ENCODE measurements at regions not wholly inside any gene's neighbourhood (a gene's known extent, or its start where the extent isn't known, plus 50 kb on each side); places are given as distances from the start of the nearest gene placed in this dataset.
"Not testable (repeated sequence)": the region's sequence is repeated elsewhere in the genome, so short reads cannot be mapped to it uniquely, and the experiment has no call there.

DNA sequence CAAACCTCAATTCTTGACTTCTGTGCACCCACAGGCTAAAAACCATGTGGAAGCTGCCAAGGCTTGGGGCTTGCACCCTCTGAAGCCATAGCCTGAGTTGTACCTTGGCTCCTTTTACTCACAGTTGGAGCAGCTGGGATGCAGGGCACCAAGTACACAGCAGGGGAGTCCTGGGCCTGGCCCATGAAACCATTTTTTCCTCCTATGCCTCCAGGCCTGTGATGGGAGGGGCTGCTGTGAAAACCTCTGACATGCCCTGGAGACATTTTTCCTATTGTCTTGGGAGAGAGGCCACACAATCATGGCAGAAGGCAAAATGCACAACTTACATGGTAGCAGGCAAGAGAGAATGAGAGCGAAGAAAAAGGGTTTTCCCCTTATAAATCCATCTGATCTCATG lies 568.6 kb downstream of the SMARCA1 start:
- not testable (repeated sequence) for H3K4me3 Mint-ChIP-seq; H3K27ac ChIP-seq (ENCODE audit: insufficient read depth, low read length, poor library complexity, severe bottlenecking); DNase-seq; H3K36me3 ChIP-seq (ENCODE audit: control insufficient read depth, insufficient read depth, low read length); H3K4me3 ChIP-seq (ENCODE audit: low read depth, low read length); H3K27me3 Mint-ChIP-seq; H3K9me3 ChIP-seq (ENCODE audit: control insufficient read depth in 2 of 2, low read length in 2 of 2); H3K4me1 ChIP-seq (ENCODE audit: control insufficient read depth, insufficient read depth, low read length, poor library complexity, severe bottlenecking); ATAC-seq (ENCODE audit: low read depth in 2 of 2); H3K36me3 Mint-ChIP-seq; H3K27ac Mint-ChIP-seq; H3K27me3 ChIP-seq (ENCODE audit: control insufficient read depth, insufficient read depth, low read length); H3K4me1 Mint-ChIP-seq
- H3K9me3 Mint-ChIP-seq: peaks cover 0 to 10% (median 5%) of the 10 kb centered on the region in 7 donors

DNA sequence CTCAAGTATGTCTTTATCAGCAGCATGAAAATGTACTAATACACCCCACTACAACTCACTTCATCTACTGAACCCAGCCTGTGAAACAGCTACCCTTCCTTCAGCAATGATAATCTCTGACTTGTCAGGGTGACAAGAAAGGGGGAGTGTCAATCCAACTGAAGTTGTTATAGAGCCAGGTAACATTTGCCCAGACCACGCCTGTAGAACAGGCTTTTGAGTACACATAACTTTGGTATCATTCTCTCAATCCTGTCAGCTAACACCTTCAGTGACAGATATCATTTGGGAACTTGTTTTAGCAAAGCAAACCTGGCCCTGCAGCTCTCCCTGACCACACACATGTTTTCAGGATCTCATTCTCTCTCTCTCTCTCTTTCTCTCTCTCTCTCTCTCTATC lies 592.2 kb downstream of the SMARCA1 start:
- Mint-ChIP-seq H3K9me3 (peaks cover 0 to 6% (median 5%) of the 10 kb centered on the region in 7 donors), H3K36me3 (no peaks in the 10 kb centered on the region), H3K27ac (no peak overlapping the region), H3K27me3 (no peaks in the 10 kb centered on the region), H3K4me1 (no peaks in the 10 kb centered on the region), H3K4me3 (peak overlapping the region in 1 of 4 donors; percentile 27)
- no peak overlapping the region for H3K27ac ChIP-seq (ENCODE audit: insufficient read depth, low read length, poor library complexity, severe bottlenecking)
- no peaks in the 10 kb centered on the region for H3K9me3 ChIP-seq (ENCODE audit: control insufficient read depth in 2 of 2, low read length in 2 of 2)
- no peaks in the 10 kb centered on the region for H3K4me1 ChIP-seq (ENCODE audit: control insufficient read depth, insufficient read depth, low read length, poor library complexity, severe bottlenecking)
- H3K4me3 ChIP-seq (ENCODE audit: low read depth, low read length): no peak overlapping the region
- ATAC-seq (ENCODE audit: low read depth in 2 of 2): no peak
- no peaks in the 10 kb centered on the region for H3K27me3 ChIP-seq (ENCODE audit: control insufficient read depth, insufficient read depth, low read length)
- no peaks in the 10 kb centered on the region for H3K36me3 ChIP-seq (ENCODE audit: control insufficient read depth, insufficient read depth, low read length)
- DNase-seq: no peak

DNA sequence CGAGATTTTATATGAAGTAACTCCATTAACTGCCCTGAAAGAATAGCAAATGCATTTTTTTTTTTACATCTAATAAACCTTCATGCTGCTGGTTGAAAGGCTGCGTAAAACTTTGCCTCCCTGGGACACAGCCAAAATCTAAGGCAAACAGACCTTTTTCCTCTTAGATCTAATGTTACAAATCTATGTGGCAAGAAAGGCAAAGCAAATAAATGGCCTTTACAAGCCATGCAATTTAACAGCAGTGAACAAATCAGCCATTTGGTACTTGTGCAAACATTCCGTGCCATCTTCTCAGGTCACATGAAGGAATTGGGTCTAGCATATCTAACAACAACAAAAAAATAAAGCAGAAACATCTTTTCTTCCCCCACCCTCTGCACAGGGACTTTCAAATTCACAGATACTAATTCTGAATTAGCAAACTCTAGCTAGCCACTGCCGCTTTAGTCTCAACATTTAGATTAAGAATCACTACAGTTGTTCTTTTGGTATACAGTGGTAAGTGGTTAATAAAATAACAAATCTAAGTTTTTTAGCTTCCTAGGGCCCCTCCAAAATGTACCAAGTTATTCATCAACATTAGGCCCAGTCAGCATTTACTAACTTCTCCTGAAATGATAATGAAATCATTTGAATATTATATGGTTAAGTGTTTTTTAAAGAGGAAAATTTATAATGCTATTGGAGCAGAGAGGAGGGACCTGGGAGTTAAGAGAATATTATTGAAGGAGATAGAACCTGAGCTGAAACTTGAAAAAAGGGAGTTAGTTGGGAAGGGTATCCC lies 593.8 kb downstream of the SMARCA1 start:
- no peaks in the 10 kb centered on the region for H3K27me3 ChIP-seq (ENCODE audit: control insufficient read depth, insufficient read depth, low read length)
- no peak overlapping the region for H3K4me3 Mint-ChIP-seq
- H3K27ac ChIP-seq (ENCODE audit: insufficient read depth, low read length, poor library complexity, severe bottlenecking): no peak overlapping the region
- no peaks in the 10 kb centered on the region for H3K9me3 ChIP-seq (ENCODE audit: control insufficient read depth in 2 of 2, low read length in 2 of 2)
- peaks cover 0 to 9% (median 5%) of the 10 kb centered on the region in 7 donors for H3K9me3 Mint-ChIP-seq
- no peak for ATAC-seq (ENCODE audit: low read depth in 2 of 2)
- H3K27me3 Mint-ChIP-seq: no peaks in the 10 kb centered on the region
- no peaks in the 10 kb centered on the region for H3K36me3 ChIP-seq (ENCODE audit: control insufficient read depth, insufficient read depth, low read length)
- no peak overlapping the region for H3K4me3 ChIP-seq (ENCODE audit: low read depth, low read length)
- no peak for DNase-seq
- no peaks in the 10 kb centered on the region for H3K4me1 ChIP-seq (ENCODE audit: control insufficient read depth, insufficient read depth, low read length, poor library complexity, severe bottlenecking)
- no peaks in the 10 kb centered on the region for H3K4me1 Mint-ChIP-seq
- no peaks in the 10 kb centered on the region for H3K36me3 Mint-ChIP-seq
- H3K27ac Mint-ChIP-seq: no peak overlapping the region

DNA sequence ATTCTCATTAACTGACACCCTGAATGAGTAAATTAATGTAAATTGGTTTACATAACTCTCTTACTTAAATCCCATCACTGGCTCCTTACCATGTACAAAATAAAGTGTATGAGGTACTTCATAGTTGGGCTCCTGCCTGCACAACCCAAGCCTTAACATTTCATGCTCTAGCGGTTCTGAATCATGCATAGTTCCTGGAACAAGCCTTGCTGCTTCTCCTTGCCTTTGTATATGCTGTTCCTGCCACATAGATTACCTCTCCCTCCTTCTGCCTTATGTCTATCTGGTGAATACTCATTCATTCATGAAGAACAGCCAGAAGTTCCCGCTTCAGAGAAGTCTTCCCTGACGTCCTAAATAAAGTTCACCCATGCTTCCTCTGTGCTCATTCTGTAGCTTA lies 594.7 kb downstream of the SMARCA1 start:
- Mint-ChIP-seq H3K27ac (no peak overlapping the region), H3K9me3 (peaks cover 0 to 9% (median 5%) of the 10 kb centered on the region in 7 donors), H3K36me3 (no peaks in the 10 kb centered on the region), H3K4me3 (no peak overlapping the region), H3K4me1 (no peaks in the 10 kb centered on the region), H3K27me3 (no peaks in the 10 kb centered on the region)
- H3K36me3 ChIP-seq (ENCODE audit: control insufficient read depth, insufficient read depth, low read length): no peaks in the 10 kb centered on the region
- DNase-seq: no peak
- no peak for ATAC-seq (ENCODE audit: low read depth in 2 of 2)
- H3K27ac ChIP-seq (ENCODE audit: insufficient read depth, low read length, poor library complexity, severe bottlenecking): no peak overlapping the region
- H3K27me3 ChIP-seq (ENCODE audit: control insufficient read depth, insufficient read depth, low read length): no peaks in the 10 kb centered on the region
- no peaks in the 10 kb centered on the region for H3K9me3 ChIP-seq (ENCODE audit: control insufficient read depth in 2 of 2, low read length in 2 of 2)
- no peak overlapping the region for H3K4me3 ChIP-seq (ENCODE audit: low read depth, low read length)
- H3K4me1 ChIP-seq (ENCODE audit: control insufficient read depth, insufficient read depth, low read length, poor library complexity, severe bottlenecking): no peaks in the 10 kb centered on the region

DNA sequence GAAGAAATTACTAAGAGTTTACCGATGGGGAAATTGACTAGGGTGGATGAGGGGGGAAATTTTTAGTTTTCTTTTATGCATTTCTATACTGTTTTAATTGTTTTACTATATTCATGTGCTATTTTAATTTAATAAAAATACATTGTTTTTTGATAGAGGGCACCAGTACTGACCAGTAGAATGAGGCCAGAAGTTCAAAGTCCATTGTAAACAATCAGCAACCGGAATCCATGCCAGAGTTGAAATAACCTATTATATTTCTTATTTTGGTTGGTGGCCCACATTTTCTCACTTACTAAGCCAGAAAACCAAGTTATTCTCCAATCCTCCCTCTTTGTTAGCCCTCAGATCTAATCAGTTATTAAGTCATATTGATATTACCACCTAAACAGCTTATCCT lies 595.9 kb downstream of the SMARCA1 start:
- Mint-ChIP-seq H3K27ac (no peak overlapping the region), H3K9me3 (peaks cover 0 to 9% (median 5%) of the 10 kb centered on the region in 7 donors)

DNA sequence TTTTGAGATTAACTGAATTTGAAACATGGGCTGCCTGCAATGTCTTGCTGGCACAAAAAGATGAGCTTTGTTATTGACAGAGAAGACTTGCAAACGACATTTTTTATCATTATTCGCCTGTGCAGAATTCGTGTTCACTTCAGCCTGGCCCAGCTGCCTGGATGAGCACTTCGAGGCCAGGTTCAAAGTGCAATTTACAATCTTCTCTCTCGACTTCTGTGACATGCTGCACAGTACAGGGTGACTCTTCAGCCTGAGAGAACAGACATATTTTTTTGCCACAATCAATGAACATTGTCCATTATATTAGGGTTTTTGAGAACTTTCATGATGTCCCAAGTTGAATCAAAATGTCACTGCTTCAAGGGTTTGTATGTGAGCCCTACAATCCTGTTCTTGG lies 616.5 kb downstream of the SMARCA1 start:
- ATAC-seq (ENCODE audit: low read depth in 2 of 2): no peak
- Mint-ChIP-seq H3K36me3 (no peaks in the 10 kb centered on the region), H3K9me3 (peaks cover 0 to 8% (median 0%) of the 10 kb centered on the region in 7 donors), H3K27ac (no peak overlapping the region), H3K27me3 (no peaks in the 10 kb centered on the region), H3K4me1 (no peaks in the 10 kb centered on the region), H3K4me3 (no peak overlapping the region)
- Histone ChIP-seq H3K27ac (ENCODE audit: insufficient read depth, low read length, poor library complexity, severe bottlenecking) (no peak overlapping the region), H3K27me3 (ENCODE audit: control insufficient read depth, insufficient read depth, low read length) (no peaks in the 10 kb centered on the region), H3K36me3 (ENCODE audit: control insufficient read depth, insufficient read depth, low read length) (no peaks in the 10 kb centered on the region), H3K4me3 (ENCODE audit: low read depth, low read length) (no peak overlapping the region), H3K4me1 (ENCODE audit: control insufficient read depth, insufficient read depth, low read length, poor library complexity, severe bottlenecking) (no peaks in the 10 kb centered on the region), H3K9me3 (ENCODE audit: control insufficient read depth in 2 of 2, low read length in 2 of 2) (no peaks in the 10 kb centered on the region)
- no peak for DNase-seq

More for the DNA sequence above, 595.9 kb downstream of the SMARCA1 start:
- no peak for DNase-seq
- no peaks in the 10 kb centered on the region for H3K27me3 Mint-ChIP-seq
- Histone ChIP-seq H3K27ac (ENCODE audit: insufficient read depth, low read length, poor library complexity, severe bottlenecking) (no peak overlapping the region), H3K4me3 (ENCODE audit: low read depth, low read length) (no peak overlapping the region), H3K27me3 (ENCODE audit: control insufficient read depth, insufficient read depth, low read length) (no peaks in the 10 kb centered on the region), H3K4me1 (ENCODE audit: control insufficient read depth, insufficient read depth, low read length, poor library complexity, severe bottlenecking) (no peaks in the 10 kb centered on the region), H3K36me3 (ENCODE audit: control insufficient read depth, insufficient read depth, low read length) (no peaks in the 10 kb centered on the region), H3K9me3 (ENCODE audit: control insufficient read depth in 2 of 2, low read length in 2 of 2) (no peaks in the 10 kb centered on the region)
- no peaks in the 10 kb centered on the region for H3K36me3 Mint-ChIP-seq
- no peaks in the 10 kb centered on the region for H3K4me1 Mint-ChIP-seq
- ATAC-seq (ENCODE audit: low read depth in 2 of 2): no peak
- H3K4me3 Mint-ChIP-seq: no peak overlapping the region

DNA sequence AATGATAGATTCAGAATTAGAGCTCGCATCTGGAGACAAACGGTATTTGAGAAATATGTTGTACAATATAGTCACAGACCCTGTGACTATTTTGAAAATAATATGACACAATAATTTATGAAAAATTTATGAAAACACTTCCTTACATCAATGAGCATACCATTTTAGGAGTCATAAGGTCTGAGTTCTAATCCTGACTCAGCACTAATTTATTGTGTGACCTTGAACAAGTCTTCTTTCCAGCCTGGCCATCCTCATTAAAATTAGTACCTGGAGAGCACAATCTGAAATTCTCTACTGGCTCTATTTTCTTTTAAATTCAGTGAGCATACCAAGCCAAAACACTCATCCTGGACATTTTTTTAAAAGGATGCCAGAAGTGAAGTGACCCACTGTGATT lies 622.3 kb downstream of the SMARCA1 start:
- Mint-ChIP-seq H3K9me3 (peaks cover 0 to 3% (median 0%) of the 10 kb centered on the region in 7 donors), H3K27ac (no peak overlapping the region), H3K4me1 (no peaks in the 10 kb centered on the region), H3K27me3 (no peaks in the 10 kb centered on the region), H3K36me3 (no peaks in the 10 kb centered on the region), H3K4me3 (no peak overlapping the region)
- ATAC-seq (ENCODE audit: low read depth in 2 of 2) (no peak), DNase-seq (no peak)
- H3K9me3 ChIP-seq (ENCODE audit: control insufficient read depth in 2 of 2, low read length in 2 of 2): no peaks in the 10 kb centered on the region
- no peaks in the 10 kb centered on the region for H3K27me3 ChIP-seq (ENCODE audit: control insufficient read depth, insufficient read depth, low read length)
- H3K4me3 ChIP-seq (ENCODE audit: low read depth, low read length): no peak overlapping the region
- no peak overlapping the region for H3K27ac ChIP-seq (ENCODE audit: insufficient read depth, low read length, poor library complexity, severe bottlenecking)
- H3K36me3 ChIP-seq (ENCODE audit: control insufficient read depth, insufficient read depth, low read length): no peaks in the 10 kb centered on the region
- H3K4me1 ChIP-seq (ENCODE audit: control insufficient read depth, insufficient read depth, low read length, poor library complexity, severe bottlenecking): no peaks in the 10 kb centered on the region

DNA sequence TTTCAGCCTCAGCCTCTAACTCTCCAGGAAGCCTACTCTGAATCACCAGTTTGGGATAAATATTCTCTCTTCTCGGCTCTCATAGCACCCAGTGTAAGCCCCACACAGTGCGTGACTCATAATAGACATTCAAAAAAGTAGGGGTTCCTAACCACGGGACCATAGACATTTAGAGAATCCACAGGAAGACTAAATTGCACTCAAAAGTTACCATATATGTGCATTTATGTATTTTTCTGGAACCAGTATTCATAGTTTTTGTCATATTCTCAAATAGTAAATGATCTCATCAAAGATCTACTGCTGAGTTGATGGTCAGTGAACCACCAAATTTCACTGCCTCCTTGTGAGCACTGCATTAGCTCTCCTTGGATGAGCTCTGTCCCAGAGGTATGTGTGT lies 625.7 kb downstream of the SMARCA1 start:
- Histone ChIP-seq H3K9me3 (ENCODE audit: control insufficient read depth in 2 of 2, low read length in 2 of 2) (no peaks in the 10 kb centered on the region), H3K27me3 (ENCODE audit: control insufficient read depth, insufficient read depth, low read length) (no peaks in the 10 kb centered on the region), H3K36me3 (ENCODE audit: control insufficient read depth, insufficient read depth, low read length) (no peaks in the 10 kb centered on the region), H3K27ac (ENCODE audit: insufficient read depth, low read length, poor library complexity, severe bottlenecking) (no peak overlapping the region), H3K4me1 (ENCODE audit: control insufficient read depth, insufficient read depth, low read length, poor library complexity, severe bottlenecking) (no peaks in the 10 kb centered on the region), H3K4me3 (ENCODE audit: low read depth, low read length) (no peak overlapping the region)
- H3K4me1 Mint-ChIP-seq: no peaks in the 10 kb centered on the region
- H3K27ac Mint-ChIP-seq: no peak overlapping the region
- ATAC-seq (ENCODE audit: low read depth in 2 of 2): no peak
- DNase-seq: no peak
- no peaks in the 10 kb centered on the region for H3K27me3 Mint-ChIP-seq
- no peaks in the 10 kb centered on the region for H3K36me3 Mint-ChIP-seq
- no peak overlapping the region for H3K4me3 Mint-ChIP-seq
- H3K9me3 Mint-ChIP-seq: peaks cover 0 to 3% (median 0%) of the 10 kb centered on the region in 7 donors
